ENCODE measurements at regions not wholly inside any gene's neighbourhood (a gene's known extent, or its start where the extent isn't known, plus 50 kb on each side); places are given as distances from the start of the nearest gene placed in this dataset.
"Not testable (repeated sequence)": the region's sequence is repeated elsewhere in the genome, so short reads cannot be mapped to it uniquely, and the experiment has no call there.

GRCh38 chr2:209062210-209062609 is 361.6 kb upstream of the MAP2 start:
- no peak for DNase-seq (ENCODE audit: low spot score)

- no peak for DNase-seq (ENCODE audit: low spot score)
These were observed 353.6 kb upstream of the MAP2 start for GRCh38 chr2:209070262-209070661.

GRCh38 chr2:209073151-209073550 is 350.7 kb upstream of the MAP2 start:
- DNase-seq (ENCODE audit: low spot score), result no peak

GRCh38 chr2:209074711-209075110 is 349.1 kb upstream of the MAP2 start:
- DNase-seq (ENCODE audit: low spot score), result no peak

- DNase-seq (ENCODE audit: low spot score), result no peak
These were observed 347.7 kb upstream of the MAP2 start for GRCh38 chr2:209076151-209076550.

- DNase-seq (ENCODE audit: low spot score), result no peak
These were observed 337.1 kb upstream of the MAP2 start for GRCh38 chr2:209086761-209087160.

- no peak for DNase-seq (ENCODE audit: low spot score)
These were observed 332.8 kb upstream of the MAP2 start for GRCh38 chr2:209091056-209091455.

GRCh38 chr2:209094221-209094620 is 329.6 kb upstream of the MAP2 start:
- DNase-seq (ENCODE audit: low spot score), result no peak

GRCh38 chr2:209095432-209095831 is 328.4 kb upstream of the MAP2 start:
- no peak for DNase-seq (ENCODE audit: low spot score)

- DNase-seq (ENCODE audit: low spot score), result no peak
These were observed 326.7 kb upstream of the MAP2 start for GRCh38 chr2:209097168-209097567.

GRCh38 chr2:209102319-209102718 is 321.5 kb upstream of the MAP2 start:
- DNase-seq (ENCODE audit: low spot score), result no peak

- no peak for DNase-seq (ENCODE audit: low spot score)
These were observed 310.8 kb upstream of the MAP2 start for GRCh38 chr2:209113026-209113425.

- DNase-seq (ENCODE audit: low spot score), result no peak
These were observed 309.1 kb upstream of the MAP2 start for GRCh38 chr2:209114588-209115240.

- no peak for DNase-seq (ENCODE audit: low spot score)
These were observed 302.2 kb upstream of the MAP2 start for GRCh38 chr2:209121691-209122090.

- DNase-seq (ENCODE audit: low spot score), result no peak
These were observed 298.6 kb upstream of the MAP2 start for GRCh38 chr2:209125291-209125690.

- DNase-seq (ENCODE audit: low spot score), result no peak
These were observed 285.8 kb upstream of the MAP2 start for GRCh38 chr2:209138079-209138478.

- no peak for DNase-seq (ENCODE audit: low spot score)
These were observed 282.7 kb upstream of the MAP2 start for GRCh38 chr2:209141142-209141541.

GRCh38 chr2:209141818-209142217 is 282.0 kb upstream of the MAP2 start:
- no peak for DNase-seq (ENCODE audit: low spot score)

GRCh38 chr2:209145220-209145691 is 278.6 kb upstream of the MAP2 start:
- not testable (repeated sequence) for DNase-seq (ENCODE audit: low spot score)

GRCh38 chr2:209145941-209146681 is 277.7 kb upstream of the MAP2 start:
- DNase-seq (ENCODE audit: low spot score), result no peak

GRCh38 chr2:209146682-209147320 is 277.0 kb upstream of the MAP2 start:
- no peak for DNase-seq (ENCODE audit: low spot score)

GRCh38 chr2:209147981-209148380 is 275.9 kb upstream of the MAP2 start:
- DNase-seq (ENCODE audit: low spot score), result no peak

All from CD4-positive, alpha-beta T cell treated with Interleukin-6 at 100 ng/mL for 8 hours (primary cell).